ENCODE measurements at regions not wholly inside any gene's neighbourhood (a gene's known extent, or its start where the extent isn't known, plus 50 kb on each side); places are given as distances from the start of the nearest gene placed in this dataset.

- TF ChIP-seq GATA2 (IDR thresholded peaks at IDR 0.05; ENCODE audit: low read depth, low read length) (no peak), GATA3 (IDR thresholded peaks at IDR 0.05; ENCODE audit: low read depth, low read length) (no peak)
Measured at GRCh38 chr10:113427236-113427735, 125.6 kb upstream of the HABP2 start.
